ENCODE measurements at regions not wholly inside any gene's neighbourhood (a gene's known extent, or its start where the extent isn't known, plus 50 kb on each side); places are given as distances from the start of the nearest gene placed in this dataset.

DNA sequence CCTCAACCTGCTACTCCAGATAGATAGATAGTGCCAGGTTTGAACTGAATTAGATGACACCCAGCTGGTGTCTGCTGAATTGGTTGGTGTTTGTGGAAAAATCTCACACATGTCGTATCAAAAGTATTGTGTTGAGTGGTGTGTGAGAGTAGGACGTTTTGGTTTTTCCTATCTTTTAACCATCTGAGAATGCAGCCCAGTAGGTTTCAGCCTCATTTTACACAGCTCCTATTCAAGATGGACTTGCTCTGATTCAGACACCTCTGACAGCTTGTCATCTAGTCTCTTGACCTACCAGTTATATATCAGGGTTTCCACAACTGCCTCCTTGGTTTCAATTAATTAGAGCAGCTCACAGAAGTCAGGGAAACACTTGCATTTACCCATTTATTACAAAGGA lies 254.4 kb downstream of the KTN1 start:
- no peak for TF ChIP-seq CREB1 (CRISPR knock-in tag; IDR thresholded peaks at IDR 0.05; ENCODE audit: low read depth)
- TF ChIP-seq, protein P1, sequence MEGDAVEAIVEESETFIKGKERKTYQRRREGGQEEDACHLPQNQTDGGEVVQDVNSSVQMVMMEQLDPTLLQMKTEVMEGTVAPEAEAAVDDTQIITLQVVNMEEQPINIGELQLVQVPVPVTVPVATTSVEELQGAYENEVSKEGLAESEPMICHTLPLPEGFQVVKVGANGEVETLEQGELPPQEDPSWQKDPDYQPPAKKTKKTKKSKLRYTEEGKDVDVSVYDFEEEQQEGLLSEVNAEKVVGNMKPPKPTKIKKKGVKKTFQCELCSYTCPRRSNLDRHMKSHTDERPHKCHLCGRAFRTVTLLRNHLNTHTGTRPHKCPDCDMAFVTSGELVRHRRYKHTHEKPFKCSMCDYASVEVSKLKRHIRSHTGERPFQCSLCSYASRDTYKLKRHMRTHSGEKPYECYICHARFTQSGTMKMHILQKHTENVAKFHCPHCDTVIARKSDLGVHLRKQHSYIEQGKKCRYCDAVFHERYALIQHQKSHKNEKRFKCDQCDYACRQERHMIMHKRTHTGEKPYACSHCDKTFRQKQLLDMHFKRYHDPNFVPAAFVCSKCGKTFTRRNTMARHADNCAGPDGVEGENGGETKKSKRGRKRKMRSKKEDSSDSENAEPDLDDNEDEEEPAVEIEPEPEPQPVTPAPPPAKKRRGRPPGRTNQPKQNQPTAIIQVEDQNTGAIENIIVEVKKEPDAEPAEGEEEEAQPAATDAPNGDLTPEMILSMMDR (conservative IDR thresholded peaks at IDR 0.05; ENCODE audit: low read depth in 2 of 2): no peak
- no peak for TF ChIP-seq EZH2 (IDR thresholded peaks at IDR 0.05; ENCODE audit: low read depth, unreplicated experiment)
- no peak for TF ChIP-seq EZH2phosphoT487 (IDR thresholded peaks at IDR 0.05; ENCODE audit: unreplicated experiment)
- TF ChIP-seq POLR2AphosphoS5 (IDR thresholded peaks at IDR 0.05; ENCODE audit: low read depth): no peak
- no peak for TF ChIP-seq JUNB (IDR thresholded peaks at IDR 0.05; ENCODE audit: unreplicated experiment)
- TF ChIP-seq, protein P2, sequence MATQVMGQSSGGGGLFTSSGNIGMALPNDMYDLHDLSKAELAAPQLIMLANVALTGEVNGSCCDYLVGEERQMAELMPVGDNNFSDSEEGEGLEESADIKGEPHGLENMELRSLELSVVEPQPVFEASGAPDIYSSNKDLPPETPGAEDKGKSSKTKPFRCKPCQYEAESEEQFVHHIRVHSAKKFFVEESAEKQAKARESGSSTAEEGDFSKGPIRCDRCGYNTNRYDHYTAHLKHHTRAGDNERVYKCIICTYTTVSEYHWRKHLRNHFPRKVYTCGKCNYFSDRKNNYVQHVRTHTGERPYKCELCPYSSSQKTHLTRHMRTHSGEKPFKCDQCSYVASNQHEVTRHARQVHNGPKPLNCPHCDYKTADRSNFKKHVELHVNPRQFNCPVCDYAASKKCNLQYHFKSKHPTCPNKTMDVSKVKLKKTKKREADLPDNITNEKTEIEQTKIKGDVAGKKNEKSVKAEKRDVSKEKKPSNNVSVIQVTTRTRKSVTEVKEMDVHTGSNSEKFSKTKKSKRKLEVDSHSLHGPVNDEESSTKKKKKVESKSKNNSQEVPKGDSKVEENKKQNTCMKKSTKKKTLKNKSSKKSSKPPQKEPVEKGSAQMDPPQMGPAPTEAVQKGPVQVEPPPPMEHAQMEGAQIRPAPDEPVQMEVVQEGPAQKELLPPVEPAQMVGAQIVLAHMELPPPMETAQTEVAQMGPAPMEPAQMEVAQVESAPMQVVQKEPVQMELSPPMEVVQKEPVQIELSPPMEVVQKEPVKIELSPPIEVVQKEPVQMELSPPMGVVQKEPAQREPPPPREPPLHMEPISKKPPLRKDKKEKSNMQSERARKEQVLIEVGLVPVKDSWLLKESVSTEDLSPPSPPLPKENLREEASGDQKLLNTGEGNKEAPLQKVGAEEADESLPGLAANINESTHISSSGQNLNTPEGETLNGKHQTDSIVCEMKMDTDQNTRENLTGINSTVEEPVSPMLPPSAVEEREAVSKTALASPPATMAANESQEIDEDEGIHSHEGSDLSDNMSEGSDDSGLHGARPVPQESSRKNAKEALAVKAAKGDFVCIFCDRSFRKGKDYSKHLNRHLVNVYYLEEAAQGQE (IDR thresholded peaks at IDR 0.05; ENCODE audit: unreplicated experiment): no peak
- TF ChIP-seq NANOG (IDR thresholded peaks at IDR 0.05; ENCODE audit: borderline replicate concordance): no peak
- no peak for TF ChIP-seq STAT1 (IDR thresholded peaks at IDR 0.05; ENCODE audit: unreplicated experiment)
- TF ChIP-seq, protein P3, sequence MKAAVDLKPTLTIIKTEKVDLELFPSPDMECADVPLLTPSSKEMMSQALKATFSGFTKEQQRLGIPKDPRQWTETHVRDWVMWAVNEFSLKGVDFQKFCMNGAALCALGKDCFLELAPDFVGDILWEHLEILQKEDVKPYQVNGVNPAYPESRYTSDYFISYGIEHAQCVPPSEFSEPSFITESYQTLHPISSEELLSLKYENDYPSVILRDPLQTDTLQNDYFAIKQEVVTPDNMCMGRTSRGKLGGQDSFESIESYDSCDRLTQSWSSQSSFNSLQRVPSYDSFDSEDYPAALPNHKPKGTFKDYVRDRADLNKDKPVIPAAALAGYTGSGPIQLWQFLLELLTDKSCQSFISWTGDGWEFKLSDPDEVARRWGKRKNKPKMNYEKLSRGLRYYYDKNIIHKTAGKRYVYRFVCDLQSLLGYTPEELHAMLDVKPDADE (IDR thresholded peaks at IDR 0.05): no peak
- TF ChIP-seq ZNF114 (CRISPR knock-in tag; IDR thresholded peaks at IDR 0.05): no peak
- TF ChIP-seq, protein P4, sequence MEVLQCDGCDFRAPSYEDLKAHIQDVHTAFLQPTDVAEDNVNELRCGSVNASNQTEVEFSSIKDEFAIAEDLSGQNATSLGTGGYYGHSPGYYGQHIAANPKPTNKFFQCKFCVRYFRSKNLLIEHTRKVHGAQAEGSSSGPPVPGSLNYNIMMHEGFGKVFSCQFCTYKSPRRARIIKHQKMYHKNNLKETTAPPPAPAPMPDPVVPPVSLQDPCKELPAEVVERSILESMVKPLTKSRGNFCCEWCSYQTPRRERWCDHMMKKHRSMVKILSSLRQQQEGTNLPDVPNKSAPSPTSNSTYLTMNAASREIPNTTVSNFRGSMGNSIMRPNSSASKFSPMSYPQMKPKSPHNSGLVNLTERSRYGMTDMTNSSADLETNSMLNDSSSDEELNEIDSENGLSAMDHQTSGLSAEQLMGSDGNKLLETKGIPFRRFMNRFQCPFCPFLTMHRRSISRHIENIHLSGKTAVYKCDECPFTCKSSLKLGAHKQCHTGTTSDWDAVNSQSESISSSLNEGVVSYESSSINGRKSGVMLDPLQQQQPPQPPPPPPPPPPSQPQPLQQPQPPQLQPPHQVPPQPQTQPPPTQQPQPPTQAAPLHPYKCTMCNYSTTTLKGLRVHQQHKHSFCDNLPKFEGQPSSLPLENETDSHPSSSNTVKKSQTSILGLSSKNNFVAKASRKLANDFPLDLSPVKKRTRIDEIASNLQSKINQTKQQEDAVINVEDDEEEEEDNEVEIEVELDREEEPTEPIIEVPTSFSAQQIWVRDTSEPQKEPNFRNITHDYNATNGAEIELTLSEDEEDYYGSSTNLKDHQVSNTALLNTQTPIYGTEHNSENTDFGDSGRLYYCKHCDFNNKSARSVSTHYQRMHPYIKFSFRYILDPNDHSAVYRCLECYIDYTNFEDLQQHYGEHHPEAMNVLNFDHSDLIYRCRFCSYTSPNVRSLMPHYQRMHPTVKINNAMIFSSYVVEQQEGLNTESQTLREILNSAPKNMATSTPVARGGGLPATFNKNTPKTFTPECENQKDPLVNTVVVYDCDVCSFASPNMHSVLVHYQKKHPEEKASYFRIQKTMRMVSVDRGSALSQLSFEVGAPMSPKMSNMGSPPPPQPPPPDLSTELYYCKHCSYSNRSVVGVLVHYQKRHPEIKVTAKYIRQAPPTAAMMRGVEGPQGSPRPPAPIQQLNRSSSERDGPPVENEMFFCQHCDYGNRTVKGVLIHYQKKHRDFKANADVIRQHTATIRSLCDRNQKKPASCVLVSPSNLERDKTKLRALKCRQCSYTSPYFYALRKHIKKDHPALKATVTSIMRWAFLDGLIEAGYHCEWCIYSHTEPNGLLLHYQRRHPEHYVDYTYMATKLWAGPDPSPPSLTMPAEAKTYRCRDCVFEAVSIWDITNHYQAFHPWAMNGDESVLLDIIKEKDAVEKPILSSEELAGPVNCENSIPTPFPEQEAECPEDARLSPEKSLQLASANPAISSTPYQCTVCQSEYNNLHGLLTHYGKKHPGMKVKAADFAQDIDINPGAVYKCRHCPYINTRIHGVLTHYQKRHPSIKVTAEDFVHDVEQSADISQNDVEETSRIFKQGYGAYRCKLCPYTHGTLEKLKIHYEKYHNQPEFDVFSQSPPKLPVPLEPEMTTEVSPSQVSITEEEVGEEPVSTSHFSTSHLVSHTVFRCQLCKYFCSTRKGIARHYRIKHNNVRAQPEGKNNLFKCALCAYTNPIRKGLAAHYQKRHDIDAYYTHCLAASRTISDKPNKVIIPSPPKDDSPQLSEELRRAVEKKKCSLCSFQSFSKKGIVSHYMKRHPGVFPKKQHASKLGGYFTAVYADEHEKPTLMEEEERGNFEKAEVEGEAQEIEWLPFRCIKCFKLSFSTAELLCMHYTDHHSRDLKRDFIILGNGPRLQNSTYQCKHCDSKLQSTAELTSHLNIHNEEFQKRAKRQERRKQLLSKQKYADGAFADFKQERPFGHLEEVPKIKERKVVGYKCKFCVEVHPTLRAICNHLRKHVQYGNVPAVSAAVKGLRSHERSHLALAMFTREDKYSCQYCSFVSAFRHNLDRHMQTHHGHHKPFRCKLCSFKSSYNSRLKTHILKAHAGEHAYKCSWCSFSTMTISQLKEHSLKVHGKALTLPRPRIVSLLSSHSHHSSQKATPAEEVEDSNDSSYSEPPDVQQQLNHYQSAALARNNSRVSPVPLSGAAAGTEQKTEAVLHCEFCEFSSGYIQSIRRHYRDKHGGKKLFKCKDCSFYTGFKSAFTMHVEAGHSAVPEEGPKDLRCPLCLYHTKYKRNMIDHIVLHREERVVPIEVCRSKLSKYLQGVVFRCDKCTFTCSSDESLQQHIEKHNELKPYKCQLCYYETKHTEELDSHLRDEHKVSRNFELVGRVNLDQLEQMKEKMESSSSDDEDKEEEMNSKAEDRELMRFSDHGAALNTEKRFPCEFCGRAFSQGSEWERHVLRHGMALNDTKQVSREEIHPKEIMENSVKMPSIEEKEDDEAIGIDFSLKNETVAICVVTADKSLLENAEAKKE (CRISPR knock-in tag; IDR thresholded peaks at IDR 0.05): no peak

Measured in GM23338 (cell line).